Stomach (tissue), 8 donors: ENCODE measurements at regions not wholly inside any gene's neighbourhood (a gene's known extent, or its start where the extent isn't known, plus 50 kb on each side); places are given as distances from the start of the nearest gene placed in this dataset.

ENCODE experiments used
- DNase-seq, 2 donors: peaks; one replicate each; pipeline versions ENCODE4 v3.0.0 to v3.0.0-alpha.2; 2013 to 2019
- H3K27ac ChIP-seq, 5 donors: fragments of 200-600 bp in 4 of 5; sonication (generic) in 4 of 5; one replicate each; pipeline ENCODE4 v1.5.1; 2013 to 2019; ENCODE audit warnings: mild to moderate bottlenecking in 1 of 5, moderate library complexity in 1 of 5
- H3K27me3 ChIP-seq, 3 donors: fragments of 200-600 bp; sonication (generic); one replicate each; pipeline ENCODE4 v1.5.1; 2017 to 2019; ENCODE audit warnings: mixed run types in 1 of 3
- H3K36me3 ChIP-seq, 4 donors: fragments of 200-600 bp; sonication (generic); 1 replicate in 3 of 4; 2 replicates in 1 of 4; pipeline ENCODE4 v1.5.1; 2016 to 2019
- H3K4me1 ChIP-seq, 4 donors: fragments of 200-600 bp; sonication (generic); one replicate each; pipeline ENCODE4 v1.5.1; 2016 to 2019
- H3K4me3 ChIP-seq, 4 donors: fragments of 200-600 bp; sonication (generic) in 3 of 4; one replicate each; pipeline ENCODE4 v1.5.1; 2016 to 2019; ENCODE audit warnings: mild to moderate bottlenecking in 1 of 4
- H3K9me3 ChIP-seq, 4 donors: fragments of 200-600 bp; sonication (generic); one replicate each; pipeline ENCODE4 v1.5.1; 2016 to 2019
- CTCF ChIP-seq, 7 experiments: fragments of 450-650 bp in 4 of 7; fragments of 200-600 bp in 3 of 7; sonication (generic) in 3 of 7; IDR thresholded peaks; one replicate each; pipeline ENCODE4 v1.5.1; 2016 to 2019; ENCODE audit warnings: antibody characterized with exemption in 7 of 7, control low read depth in 2 of 7, mild to moderate bottlenecking in 1 of 7
- EP300 ChIP-seq: sonication (generic); formaldehyde crosslinking; IDR thresholded peaks from one replicate; pipeline ENCODE4 v1.6.1; 2017; ENCODE audit warnings: antibody characterized with exemption
- POLR2A ChIP-seq, 4 donors: fragments of 450-650 bp; IDR thresholded peaks; one replicate each; pipeline ENCODE4 v1.6.1; 2016; ENCODE audit warnings: antibody characterized with exemption in 4 of 4, control low read depth in 2 of 4, mild to moderate bottlenecking in 1 of 4, moderate library complexity in 1 of 4
- POLR2AphosphoS5 ChIP-seq, 3 donors: sonication (generic); formaldehyde crosslinking; IDR thresholded peaks; one replicate each; pipeline ENCODE4 v1.6.1; 2016; ENCODE audit warnings: antibody characterized with exemption in 3 of 3
- whole genome bisulfite sequencing, 5 donors: extraction: QIAGEN DNeasy Blood & Tissue Kit in 3 of 5; methylation state at CpG; one replicate each; pipeline versions ENCODE4 v1.1.5 to v1.1.7; 2013 to 2018; 5-methylcytosine and 5-hydroxymethylcytosine counted together
- intact Hi-C: fragments of 100-400 bp; cut with DNase I; formaldehyde crosslinking; loops from one replicate; pipeline ENCODE4 v1.15.1; 2023; ENCODE audit warnings: low total_unique reads
- donor health status: healthy with polysubstance abuse.
- donor health status: Bipolar disorder and iron deficiency.
- donor health status: healthy.

- Histone ChIP-seq H3K4me1 (peaks cover 0 to 4% (median 0%) of the 10 kb centered on the region in 4 donors), H3K9me3 (no peaks in the 10 kb centered on the region), H3K27ac (no peak overlapping the region), H3K4me3 (no peak overlapping the region), H3K27me3 (peaks cover 0 to 26% (median 0%) of the 10 kb centered on the region in 3 donors), H3K36me3 (no peaks in the 10 kb centered on the region)
- intact Hi-C loops = no loop called here
- DNase-seq = no peak
- 63 to 70% (median 68%) methylated on average over 5 to 6 of the region's 6 CpGs for WGBS, 5 donors
- no peak for TF ChIP-seq CTCF (IDR thresholded peaks at IDR 0.05)
- TF ChIP-seq EP300 = no peak
- TF ChIP-seq POLR2A (IDR thresholded peaks at IDR 0.05) = no peak
- TF ChIP-seq POLR2AphosphoS5 (IDR thresholded peaks at IDR 0.05) = no peak
Observed at GRCh38 chr1:17941431-17942189, 166.0 kb upstream of the IGSF21 start.

- Histone ChIP-seq H3K27me3 (peaks cover 0 to 30% (median 0%) of the 10 kb centered on the region in 3 donors), H3K9me3 (no peaks in the 10 kb centered on the region), H3K27ac (no peak overlapping the region), H3K4me1 (peaks cover 0 to under 1% (median 0%) of the 10 kb centered on the region in 4 donors), H3K4me3 (no peak overlapping the region), H3K36me3 (no peaks in the 10 kb centered on the region)
- 65 to 75% (median 67%) methylated on average over 2 of the region's 2 CpGs for WGBS, 5 donors
- TF ChIP-seq POLR2AphosphoS5 (IDR thresholded peaks at IDR 0.05) (no peak), POLR2A (IDR thresholded peaks at IDR 0.05) (no peak), EP300 (no peak), CTCF (IDR thresholded peaks at IDR 0.05) (no peak)
- DNase-seq = no peak
- intact Hi-C loops = no loop called here
Observed at GRCh38 chr1:17943506-17943905, 164.1 kb upstream of the IGSF21 start.

GRCh38 chr1:17944646-17945045 lies 163.0 kb upstream of the IGSF21 start:
- intact Hi-C loops = no loop called here
- Histone ChIP-seq H3K27me3 (peaks cover 0 to 41% (median 8%) of the 10 kb centered on the region in 3 donors), H3K4me1 (no peaks in the 10 kb centered on the region), H3K27ac (no peak overlapping the region), H3K9me3 (no peaks in the 10 kb centered on the region), H3K4me3 (no peak overlapping the region), H3K36me3 (no peaks in the 10 kb centered on the region)
- no peak for TF ChIP-seq POLR2A (IDR thresholded peaks at IDR 0.05)
- TF ChIP-seq EP300 = no peak
- TF ChIP-seq CTCF (IDR thresholded peaks at IDR 0.05) = no peak
- TF ChIP-seq POLR2AphosphoS5 (IDR thresholded peaks at IDR 0.05) = no peak
- WGBS, 5 donors = 53 to 72% (median 71%) methylated on average over 4 of the region's 4 CpGs
- DNase-seq = no peak

GRCh38 chr1:17946434-17946833 lies 161.2 kb upstream of the IGSF21 start:
- intact Hi-C loops = no loop called here
- TF ChIP-seq EP300 (no peak), POLR2A (IDR thresholded peaks at IDR 0.05) (no peak), CTCF (IDR thresholded peaks at IDR 0.05) (no peak), POLR2AphosphoS5 (IDR thresholded peaks at IDR 0.05) (no peak)
- Histone ChIP-seq H3K9me3 (no peaks in the 10 kb centered on the region), H3K27me3 (peaks cover 0 to 59% (median 16%) of the 10 kb centered on the region in 3 donors), H3K36me3 (no peaks in the 10 kb centered on the region), H3K4me3 (no peak overlapping the region), H3K4me1 (no peaks in the 10 kb centered on the region), H3K27ac (no peak overlapping the region)
- no peak for DNase-seq
- WGBS, 5 donors = 97 to 100% (median 98%) methylated on average over 1 of the region's 1 CpG
